ENCODE measurements at regions not wholly inside any gene's neighbourhood (a gene's known extent, or its start where the extent isn't known, plus 50 kb on each side); places are given as distances from the start of the nearest gene placed in this dataset.

DNA sequence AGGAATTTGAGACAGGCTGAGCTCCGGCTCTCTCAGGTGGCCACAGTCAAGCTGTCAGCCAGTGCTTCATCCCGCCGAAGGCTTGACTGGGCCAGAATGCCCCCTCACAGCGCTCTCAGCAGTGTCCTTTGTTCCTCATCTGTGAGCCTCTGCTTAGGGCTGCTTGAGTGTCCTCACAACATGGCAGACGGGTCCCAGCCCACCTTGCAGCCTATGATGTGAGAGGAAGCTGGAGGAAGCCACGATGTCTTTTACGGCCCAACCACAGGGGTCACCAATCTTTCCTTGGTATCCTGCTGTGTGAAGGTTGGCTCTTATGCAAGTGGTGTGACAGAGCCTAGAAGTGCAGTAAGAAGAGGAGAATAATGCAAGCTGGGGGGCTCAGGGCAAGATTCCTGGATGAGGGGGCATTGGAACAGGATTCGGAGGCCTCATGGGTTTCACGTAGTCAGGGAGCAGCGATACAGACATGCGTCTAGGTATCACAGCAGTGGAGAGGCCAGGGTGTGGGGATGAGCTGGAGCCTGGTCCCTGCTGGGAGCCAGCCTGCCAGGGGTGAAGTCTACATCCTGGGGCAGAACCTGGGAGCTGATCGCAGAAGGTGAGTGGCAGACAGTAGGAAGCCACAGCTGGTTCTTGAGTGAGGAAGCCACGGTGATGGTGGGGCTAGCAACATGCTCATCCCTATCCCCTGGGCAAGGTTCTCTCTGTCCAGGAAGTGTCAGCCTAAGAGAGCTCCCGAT lies 234.1 kb downstream of the GLI2 start:
- TF ChIP-seq, protein P1, sequence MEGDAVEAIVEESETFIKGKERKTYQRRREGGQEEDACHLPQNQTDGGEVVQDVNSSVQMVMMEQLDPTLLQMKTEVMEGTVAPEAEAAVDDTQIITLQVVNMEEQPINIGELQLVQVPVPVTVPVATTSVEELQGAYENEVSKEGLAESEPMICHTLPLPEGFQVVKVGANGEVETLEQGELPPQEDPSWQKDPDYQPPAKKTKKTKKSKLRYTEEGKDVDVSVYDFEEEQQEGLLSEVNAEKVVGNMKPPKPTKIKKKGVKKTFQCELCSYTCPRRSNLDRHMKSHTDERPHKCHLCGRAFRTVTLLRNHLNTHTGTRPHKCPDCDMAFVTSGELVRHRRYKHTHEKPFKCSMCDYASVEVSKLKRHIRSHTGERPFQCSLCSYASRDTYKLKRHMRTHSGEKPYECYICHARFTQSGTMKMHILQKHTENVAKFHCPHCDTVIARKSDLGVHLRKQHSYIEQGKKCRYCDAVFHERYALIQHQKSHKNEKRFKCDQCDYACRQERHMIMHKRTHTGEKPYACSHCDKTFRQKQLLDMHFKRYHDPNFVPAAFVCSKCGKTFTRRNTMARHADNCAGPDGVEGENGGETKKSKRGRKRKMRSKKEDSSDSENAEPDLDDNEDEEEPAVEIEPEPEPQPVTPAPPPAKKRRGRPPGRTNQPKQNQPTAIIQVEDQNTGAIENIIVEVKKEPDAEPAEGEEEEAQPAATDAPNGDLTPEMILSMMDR (conservative IDR thresholded peaks at IDR 0.05; ENCODE audit: low read length), result no peak
- TF ChIP-seq EZH2phosphoT487 (IDR thresholded peaks at IDR 0.05; ENCODE audit: borderline replicate concordance), result no peak
